HS-27A (cell line): ENCODE measurements at regions not wholly inside any gene's neighbourhood (a gene's known extent, or its start where the extent isn't known, plus 50 kb on each side); places are given as distances from the start of the nearest gene placed in this dataset.
"Not testable (repeated sequence)": the region's sequence is repeated elsewhere in the genome, so short reads cannot be mapped to it uniquely, and the experiment has no call there.

Experiments
- DNase-seq: peaks from one replicate; pipeline ENCODE4 v3.0.0-alpha.2; 2012; ENCODE audit warnings: low read depth, missing footprints

DNA sequence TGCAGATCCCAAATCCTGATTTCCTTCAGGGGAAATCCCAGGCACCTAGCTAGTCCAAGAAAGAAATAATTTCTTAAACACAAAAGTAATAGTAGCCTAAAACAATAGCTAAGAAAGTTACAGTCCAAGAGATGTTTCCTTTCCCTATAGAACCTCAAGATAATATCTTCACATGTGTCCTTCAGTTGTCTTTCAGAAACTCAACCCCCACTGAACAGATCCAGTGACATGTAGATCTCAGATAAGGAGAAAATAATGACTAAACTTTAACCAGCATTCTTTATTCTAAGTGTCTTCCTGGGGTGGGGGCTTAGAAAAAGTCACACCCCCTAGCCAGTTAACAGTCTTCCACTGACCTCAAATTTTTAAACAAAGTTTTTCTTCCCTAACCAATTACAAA, 131.3 kb upstream of the ADRA1B start:
- no peak for DNase-seq

DNA sequence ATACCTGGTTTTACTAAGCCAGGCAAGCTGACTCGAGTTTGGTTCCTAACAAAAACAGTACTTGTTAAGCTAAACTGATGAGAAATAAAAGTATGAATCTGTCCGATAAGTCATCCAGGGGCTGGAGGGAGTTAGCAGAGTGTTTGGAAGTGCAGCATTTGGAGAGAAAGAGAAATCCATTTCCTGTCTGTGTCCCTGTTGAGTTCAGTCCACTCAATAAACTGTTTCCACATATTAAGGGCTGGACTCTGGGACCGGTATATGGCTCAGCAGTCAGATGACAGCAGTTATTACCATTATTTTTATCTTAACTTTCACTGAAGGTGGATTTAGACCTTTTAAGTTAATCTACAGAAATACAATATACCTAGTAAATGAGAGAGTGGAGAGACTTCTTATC, 130.6 kb upstream of the ADRA1B start:
- DNase-seq, result no peak

DNA sequence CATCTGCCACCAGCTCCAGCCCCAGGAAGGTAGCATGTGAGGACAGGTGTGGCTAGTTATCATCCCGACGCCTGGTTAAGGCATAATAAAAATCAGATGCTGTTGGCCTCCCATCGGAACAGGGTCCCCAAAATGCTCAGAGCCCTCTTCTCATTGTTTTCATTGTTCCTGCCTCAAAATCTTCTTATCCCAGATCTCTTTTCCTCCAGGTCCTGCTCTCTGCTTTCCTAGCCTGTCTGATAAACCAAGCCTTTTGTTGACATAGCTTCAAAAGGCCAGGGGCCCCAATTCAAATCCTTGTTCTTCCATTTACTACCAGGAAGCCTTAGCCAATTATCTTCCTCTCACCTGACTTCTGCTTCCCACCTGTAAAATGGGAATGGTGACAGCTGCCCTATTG, 130.1 kb upstream of the ADRA1B start:
- no peak for DNase-seq

DNA sequence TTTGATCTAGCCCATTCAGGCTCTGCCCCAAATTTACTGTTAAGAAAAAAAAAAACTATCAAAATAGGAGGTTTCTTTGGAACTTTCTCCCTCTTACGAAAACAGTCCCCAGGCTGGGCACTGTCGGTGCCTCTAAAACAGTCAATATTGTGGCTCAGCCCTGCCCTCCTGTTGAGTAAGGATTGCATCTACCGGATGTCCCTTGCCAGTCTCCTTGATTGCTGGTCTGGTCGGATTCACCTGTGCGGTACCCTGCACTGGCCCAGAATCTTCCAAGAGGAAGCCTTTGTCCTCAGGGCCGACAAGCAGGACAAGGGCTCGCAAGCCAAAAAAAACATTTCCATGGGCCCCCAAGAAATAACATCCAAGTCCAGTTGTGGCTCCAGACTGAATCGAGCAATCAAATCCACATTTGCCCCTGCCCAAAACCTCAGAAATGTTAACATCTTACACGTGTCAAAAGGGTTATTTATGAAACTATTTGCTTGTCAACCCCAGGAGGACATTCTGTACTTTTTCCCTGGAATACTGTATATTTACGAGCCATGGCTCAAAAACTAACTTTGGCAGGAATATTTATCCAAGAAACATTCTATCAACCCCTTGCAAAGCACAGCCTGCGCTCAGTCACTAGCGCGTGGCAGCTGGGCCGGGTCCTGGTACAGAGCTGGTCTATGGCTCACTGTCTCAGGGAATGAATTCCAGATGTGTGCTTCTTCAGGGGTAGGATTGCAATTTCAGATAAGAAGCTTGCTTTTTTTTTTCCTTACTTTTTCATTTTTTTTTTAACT, 129.2 kb upstream of the ADRA1B start:
- DNase-seq, result no peak

DNA sequence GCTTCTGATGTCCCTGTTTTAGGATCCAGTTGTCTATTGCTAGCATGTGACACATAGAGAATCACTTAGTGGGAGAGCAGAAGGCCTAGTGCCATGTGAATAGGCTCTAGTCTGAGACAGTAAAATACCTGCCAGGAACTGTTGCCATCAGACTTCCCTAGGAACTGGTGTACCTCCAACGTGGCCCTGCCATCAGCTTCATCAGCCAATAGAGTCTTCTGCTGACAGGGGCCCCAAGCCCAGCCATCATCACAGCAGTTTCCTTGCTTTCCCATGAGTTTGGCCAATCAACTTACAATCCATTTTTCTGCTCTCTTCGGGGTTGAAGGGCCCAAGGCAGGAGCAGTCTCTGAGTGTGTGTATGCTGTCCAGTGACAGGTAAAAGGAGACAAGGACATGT, 128.4 kb upstream of the ADRA1B start:
- no peak for DNase-seq

DNA sequence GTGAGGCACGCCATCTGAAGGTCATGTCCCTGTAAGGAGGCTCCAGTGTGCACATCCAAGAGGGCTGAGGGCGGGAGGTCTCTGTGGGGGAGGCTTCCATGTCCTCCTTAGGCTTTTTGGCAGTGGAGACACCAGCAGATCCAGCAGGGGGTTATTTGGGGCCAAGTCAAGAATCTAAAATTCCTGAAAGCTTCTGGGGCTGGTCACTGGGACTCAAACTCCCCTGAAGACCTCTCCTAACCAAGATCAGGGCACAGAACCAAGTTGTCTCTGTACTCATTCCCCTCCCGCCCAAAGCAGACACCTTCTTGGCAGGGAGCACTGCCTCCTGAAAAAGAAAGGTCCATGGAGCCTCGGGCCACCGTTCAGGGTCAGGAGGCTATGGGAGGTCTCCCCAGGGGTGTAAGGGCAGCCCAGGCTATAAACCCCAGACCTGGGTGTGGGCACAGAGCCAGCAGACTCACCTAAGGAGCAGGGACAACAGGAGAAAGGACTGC, 127.4 kb upstream of the ADRA1B start:
- DNase-seq, result no peak

DNA sequence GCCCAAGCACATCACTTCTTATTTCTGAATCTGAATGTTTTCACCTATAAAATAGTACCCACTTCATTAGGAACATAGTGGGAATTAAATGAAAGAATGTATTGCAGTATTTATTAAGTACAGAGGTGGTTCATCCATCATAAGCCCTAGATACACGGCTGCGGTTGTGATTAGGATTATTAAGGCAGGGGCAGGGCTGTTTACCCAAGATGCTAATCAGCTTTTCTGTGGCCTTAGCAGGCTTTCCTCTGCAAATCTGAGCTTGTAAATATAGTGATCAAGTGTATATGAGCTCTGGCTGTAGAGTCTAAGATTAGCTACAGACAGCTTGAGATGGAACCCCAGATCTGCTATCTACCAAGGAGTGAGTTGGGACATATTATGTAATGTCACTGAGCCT, 124.1 kb upstream of the ADRA1B start:
- no peak for DNase-seq

DNA sequence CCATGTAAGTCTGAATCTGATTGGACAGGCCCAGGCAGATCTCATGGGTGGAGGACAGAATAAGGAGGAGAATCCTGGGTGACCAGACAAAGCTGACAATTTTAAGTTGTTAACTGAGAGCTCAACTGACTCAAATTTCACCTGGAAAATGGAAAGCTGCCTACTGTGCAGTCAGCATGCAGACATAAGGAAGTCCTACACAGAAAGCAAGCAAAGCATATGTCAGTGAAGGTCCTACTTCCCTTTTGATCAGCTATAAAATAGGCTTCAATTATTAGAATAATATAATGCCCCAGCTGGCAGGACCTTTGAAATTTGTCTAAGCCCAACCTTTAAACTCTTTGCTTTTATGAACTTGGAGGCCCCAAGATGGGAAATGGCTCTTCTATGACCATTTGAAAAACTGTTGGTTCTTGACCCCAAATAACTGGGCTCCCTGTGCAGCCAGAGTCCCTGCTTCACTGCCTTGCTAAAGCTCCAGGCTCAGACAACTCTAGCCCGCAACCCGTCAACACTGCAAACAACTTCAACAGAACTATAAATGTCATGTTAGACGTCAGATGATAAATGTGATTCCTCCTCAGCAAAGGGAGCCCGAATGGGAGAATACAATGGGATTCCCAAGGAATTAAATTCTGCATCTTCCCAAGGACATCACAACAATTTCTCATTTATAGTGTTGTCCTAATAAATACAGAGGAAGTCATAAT, 118.9 kb upstream of the ADRA1B start:
- DNase-seq, result no peak

DNA sequence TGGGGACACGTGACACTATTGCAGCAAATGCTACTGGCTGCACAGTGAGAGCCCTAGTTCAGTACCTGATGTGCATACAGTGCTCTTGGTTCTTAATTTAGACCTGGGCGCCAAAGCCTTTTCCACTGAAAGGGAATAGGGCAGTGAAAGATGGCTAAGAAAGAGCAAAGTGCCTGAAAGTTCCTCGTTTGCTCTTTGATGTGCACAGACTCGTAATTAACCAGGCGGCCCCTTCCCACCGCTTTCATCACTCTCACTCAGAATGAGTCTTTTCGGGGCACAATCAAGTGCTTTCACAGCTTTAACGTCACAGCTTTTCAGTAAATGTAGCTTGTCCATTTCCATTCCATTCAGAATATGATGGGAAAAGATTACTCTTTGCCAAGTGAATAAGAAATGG, 116.6 kb upstream of the ADRA1B start:
- no peak for DNase-seq

DNA sequence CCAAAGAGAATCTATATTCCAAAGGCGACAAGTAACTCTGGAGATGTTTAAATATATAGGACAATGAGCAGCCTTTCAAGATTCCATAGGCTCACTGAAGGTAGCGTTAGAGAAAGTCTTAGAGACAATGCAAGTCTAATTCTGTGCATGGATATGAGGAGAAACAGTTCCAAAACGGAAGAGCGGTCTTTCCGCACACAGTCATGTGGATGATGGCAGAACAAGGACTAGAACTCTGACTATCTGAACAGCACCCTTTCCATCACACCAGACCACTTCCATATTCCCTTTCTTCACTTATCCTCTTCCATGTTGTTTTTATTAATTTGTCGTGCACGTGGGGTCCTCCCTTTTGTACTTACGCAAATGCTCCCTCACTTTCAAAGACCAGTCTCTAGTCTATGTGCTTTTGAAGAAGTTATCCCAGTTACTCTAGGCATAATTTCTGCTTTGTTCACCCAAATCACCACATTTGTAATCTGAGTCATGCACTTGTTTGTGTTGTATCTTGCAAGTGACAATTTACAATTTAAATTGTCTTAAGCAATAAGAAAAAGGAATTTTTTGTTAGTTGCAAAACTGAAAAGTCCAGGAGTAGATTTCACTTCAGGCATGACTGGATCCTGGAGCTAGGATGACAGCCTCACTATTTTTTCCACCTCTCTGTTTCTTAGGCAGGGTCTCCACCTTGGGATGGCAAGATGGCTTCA, 116.0 kb upstream of the ADRA1B start:
- DNase-seq, result no peak

DNA sequence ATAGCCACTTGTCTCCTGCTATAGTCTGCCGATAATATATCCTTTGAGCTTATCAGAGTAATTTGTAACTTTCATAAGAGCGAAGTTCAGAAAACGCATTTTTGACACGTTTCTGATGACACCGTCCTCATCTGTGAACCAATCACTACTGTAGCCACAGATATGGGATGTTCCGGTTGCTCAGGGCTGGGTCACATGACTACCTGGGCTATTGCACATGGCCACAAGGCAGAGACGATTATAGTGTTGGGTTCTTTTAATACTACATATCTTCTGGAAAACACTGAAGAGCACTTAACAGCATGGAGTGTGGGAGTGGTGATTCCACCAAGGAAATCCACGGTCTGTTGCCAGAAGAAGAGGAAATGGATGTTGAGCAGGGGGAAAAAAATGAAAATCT, 115.0 kb upstream of the ADRA1B start:
- DNase-seq, result no peak

DNA sequence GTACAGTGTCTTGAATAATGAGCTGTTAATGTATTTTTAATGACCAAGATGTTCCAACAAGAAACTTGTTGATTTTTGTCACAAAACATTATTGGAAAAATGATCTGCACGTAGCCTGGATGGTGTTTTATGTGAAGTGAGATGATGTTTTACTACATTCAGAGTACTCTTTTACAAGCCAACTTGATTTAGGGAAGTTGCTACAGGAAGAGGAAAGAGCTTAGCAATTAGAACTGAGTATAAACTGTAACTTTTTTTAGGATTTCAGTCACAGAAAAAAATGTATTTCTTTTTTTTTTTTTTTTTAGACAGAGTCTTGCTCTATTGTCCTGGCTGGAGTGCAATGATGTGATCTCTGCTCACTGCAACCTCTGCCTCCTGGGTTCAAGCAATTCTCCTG, 113.6 kb upstream of the ADRA1B start:
- DNase-seq, result no peak

DNA sequence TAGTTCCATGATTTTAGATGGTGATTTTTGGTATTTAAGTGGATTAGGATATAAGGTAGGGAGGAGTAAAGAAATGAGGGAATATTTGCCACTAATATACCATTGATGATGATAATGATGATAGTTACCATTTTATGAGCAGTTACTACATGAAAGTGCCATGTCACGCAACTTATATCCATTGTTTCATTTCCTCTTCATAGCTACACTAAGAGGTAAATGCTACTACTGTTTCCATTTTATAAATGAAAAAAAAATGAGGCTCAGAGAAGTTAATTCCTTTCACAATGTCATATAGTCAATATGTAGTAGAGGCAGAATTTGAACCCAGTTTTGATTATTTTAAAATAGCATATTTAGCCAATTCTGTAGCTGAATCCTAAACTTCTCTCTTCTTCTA, 112.2 kb upstream of the ADRA1B start:
- DNase-seq, result no peak

DNA sequence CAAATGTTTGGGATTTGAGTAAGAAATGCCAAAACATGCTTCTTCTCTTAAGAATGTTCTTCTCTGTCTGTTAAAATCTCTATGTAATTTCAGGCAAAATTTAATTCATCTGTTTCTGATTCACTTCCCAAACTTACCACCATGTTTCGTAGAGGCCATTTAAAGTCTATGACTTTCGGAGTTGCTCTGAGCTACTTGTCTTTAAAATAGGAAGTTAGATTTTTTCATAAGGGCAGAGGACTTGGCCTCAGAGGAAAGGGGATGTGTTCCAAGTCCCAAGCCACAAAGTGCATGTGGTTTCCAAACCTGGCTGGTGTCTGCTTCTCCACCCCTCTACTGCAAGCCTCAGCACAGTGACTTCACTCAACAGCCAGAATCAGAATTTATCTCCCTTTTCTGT, 111.3 kb upstream of the ADRA1B start:
- DNase-seq, result no peak

DNA sequence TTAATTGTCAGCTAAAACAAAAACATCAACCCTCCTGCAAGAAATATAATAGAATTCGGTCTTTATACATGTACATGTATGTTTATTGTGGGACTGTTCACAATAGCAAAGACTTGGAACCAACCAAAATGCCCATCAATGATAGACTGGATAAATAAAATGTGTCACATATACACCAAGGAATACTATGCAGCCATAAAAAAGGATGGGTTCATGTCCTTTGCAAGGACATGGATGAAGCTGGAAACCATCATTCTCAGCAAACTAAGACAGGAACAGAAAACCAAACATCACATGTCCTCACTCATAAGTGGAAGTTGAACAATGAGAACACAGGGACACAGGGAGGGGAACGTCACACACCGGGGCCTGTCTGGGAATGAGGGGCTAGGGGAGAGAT, 109.1 kb upstream of the ADRA1B start:
- DNase-seq, result not testable (repeated sequence)

DNA sequence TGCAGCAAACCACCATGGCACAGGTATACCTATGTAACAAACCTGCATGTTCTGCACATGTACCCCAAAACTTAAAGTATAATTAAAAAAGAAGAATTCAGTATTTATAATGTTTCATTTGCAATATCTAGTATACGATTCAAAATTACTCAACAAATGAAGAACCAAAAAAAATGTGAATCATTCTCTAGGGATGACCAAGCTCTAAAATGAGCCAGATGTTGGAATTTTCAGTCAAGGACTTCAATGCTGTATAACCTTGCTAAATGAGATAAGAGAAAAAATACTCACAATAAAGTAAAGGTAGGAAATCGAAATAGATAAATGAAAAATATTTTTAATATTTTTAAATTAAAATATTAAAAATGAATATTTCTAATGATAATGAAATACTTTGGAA, 108.7 kb upstream of the ADRA1B start:
- DNase-seq, result no peak

DNA sequence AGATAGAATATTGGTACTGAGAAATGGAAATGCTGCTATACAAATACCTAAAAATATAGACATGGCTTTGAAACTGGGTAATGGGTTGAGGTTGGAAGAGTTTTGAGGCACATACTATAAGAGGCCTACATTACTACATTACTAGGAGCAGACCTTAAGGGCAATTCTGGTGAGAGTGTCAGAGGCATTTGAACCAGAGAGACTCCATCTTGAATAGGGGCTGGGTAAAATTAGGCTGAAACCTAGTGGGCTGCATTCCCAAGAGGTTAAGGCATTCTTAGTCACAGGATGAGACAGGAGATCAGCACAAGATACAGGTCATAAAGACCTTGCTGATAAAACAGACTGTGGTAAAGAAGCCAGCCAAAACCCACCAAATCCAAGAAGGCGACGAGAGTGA, 104.6 kb upstream of the ADRA1B start:
- no peak for DNase-seq

DNA sequence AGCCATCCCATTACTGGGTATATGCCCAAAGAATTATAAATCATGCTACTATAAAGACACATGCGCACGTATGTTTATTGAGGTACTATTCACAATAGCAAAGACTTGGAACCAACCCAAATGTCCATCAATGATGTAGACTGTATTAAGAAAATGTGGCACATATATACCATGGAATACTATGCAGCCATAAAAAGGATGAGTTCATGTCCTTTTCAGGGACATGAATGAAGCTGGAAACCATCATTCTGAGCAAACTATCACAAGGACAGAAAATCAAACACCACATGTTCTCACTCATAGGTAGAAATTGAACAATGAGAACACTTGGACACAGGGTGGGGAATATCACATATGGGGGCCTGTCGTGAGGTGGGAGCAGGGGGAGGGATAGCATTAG, 103.5 kb upstream of the ADRA1B start:
- not testable (repeated sequence) for DNase-seq

DNA sequence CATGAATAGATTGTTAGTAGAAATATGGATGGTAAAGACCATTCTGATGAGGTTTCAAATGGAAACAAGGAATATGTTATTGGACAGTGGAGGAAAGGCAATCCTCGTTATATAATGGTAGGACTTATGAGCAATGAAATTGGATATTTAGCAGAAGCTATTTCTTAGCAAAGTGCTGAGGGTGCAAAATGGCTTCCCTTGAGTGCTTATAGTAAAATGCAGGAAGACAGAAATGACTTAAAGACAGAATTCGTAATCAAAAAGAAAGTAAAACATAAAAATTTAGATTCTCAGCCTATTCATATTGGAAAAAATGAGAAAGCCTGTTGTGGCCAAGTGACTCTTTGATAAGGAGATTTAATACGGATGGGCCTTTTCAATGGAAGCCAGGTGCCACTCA, 102.1 kb upstream of the ADRA1B start:
- no peak for DNase-seq

DNA sequence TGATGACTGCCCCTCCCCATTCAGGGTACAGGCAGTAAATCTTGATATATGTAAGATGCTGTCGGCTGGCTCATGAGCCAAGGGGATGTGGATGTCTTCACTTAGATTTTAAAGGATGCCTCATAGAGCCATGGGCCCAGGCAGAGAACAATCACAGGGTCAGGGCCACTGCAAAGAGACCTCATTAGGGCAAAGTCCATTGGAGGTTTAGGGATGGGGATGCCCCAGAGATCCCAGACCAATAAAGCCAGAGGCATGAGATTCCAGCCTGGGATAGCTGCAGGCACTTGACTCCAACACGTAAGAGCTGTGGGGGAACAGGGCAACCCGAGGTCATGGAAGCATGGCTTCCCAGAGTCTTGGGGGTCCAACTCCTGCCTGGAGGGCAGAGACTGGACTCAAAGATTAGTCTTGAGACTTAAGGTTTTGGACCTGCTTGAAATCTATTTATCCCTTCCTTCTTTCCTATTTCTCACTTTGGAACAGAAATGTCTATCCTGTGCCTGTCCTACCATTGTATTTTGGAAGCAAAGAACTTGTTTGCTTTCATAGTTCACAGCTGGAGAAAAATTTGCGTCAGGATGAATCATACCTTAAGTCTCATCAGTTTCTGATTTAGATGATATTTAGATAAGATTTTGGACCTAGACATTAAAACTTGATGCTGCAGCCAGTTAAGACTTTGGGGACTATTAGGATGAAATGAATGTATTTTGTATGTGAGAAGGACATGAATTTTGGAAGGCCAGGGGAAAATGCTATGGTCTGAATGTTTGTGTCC, 101.3 kb upstream of the ADRA1B start:
- no peak for DNase-seq

DNA sequence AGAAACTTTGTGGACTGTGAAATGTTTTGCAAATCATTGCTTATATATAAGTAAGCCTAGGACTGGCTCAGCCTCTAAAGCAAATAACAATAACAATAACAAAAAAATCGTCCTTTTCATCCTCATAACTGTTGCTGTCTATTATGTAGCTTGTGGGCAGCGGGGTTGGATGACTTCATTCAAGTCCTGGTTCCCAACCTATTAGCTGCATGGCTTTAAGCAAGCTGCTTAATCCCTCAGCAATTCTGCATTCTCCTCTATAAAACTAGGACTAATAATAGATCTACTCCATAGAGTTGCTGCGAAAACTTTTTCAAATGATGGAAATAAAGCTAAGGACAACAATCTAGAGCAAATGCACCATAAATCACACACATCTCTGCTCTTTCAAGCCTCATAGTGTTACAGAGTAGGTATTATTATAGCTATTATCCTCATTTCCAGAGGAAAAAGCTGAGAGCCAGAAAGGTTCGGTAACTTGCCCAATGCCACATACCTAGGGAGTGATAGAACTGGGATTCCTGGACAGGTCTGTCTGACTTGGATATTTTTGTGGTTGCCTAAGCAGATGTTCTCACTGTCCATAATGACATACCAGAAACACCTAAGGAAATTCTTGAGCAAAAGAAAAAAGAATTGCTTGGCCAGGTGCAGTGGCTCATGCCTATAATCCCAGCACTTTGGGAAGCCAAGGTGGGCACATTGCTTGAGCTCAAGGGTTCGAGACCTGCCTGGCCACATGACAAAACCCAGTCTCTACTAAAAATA, 98.8 kb upstream of the ADRA1B start:
- no peak for DNase-seq
